ENCODE measurements at regions not wholly inside any gene's neighbourhood (a gene's known extent, or its start where the extent isn't known, plus 50 kb on each side); places are given as distances from the start of the nearest gene placed in this dataset.

DNA sequence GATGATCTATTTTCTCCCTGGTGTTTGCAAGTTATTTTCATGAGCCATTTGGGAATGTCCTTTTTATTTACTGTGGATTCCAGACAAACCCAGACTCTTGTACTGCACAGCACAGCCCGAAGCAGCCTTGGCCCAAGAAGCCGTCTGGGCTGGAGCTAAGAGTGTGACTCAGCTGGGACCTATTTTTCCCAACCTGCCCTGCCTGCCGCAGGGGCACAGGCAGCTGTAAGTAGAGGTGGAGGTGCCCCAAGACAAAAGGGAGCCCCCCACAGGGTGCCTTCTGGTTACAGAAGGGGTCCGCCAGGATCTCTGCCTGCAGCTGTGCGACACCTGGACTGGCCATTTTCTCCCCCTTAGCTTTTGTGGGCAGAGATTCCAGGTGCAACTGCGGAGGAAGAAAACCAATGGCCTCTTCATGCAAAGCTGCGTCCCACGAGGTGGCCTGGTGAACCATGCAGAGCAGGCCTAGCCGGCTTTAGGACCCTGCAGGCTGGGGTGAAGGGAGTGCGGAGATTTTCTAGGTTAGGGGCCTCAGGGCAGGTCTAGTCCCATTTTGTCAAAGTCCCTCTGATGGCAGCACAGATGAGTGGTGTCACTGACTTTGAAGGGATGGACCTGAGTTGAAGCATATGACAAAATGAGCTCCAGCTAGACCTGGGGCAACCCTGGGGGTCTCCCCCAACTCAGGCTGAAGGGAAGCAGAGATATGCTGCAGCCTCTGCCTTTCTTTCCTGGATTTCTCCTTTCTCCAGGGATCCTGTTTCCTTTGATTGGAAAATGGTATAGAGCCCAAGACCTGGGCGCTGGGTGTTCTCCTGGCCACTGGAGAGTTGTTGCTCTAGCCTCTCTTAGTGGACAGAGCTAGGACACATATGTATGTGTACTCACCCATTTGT lies 131.2 kb downstream of the KLF13 start:
- DNase-seq (ENCODE audit: extremely low read depth, insufficient read length): no peak
- Histone ChIP-seq H3K27me3 (replicated peaks; ENCODE audit: control insufficient read depth, insufficient read depth, low read length) (no peaks in the 10 kb centered on the region), H3K4me3 (replicated peaks; ENCODE audit: low read depth, low read length) (no peak overlapping the region)

DNA sequence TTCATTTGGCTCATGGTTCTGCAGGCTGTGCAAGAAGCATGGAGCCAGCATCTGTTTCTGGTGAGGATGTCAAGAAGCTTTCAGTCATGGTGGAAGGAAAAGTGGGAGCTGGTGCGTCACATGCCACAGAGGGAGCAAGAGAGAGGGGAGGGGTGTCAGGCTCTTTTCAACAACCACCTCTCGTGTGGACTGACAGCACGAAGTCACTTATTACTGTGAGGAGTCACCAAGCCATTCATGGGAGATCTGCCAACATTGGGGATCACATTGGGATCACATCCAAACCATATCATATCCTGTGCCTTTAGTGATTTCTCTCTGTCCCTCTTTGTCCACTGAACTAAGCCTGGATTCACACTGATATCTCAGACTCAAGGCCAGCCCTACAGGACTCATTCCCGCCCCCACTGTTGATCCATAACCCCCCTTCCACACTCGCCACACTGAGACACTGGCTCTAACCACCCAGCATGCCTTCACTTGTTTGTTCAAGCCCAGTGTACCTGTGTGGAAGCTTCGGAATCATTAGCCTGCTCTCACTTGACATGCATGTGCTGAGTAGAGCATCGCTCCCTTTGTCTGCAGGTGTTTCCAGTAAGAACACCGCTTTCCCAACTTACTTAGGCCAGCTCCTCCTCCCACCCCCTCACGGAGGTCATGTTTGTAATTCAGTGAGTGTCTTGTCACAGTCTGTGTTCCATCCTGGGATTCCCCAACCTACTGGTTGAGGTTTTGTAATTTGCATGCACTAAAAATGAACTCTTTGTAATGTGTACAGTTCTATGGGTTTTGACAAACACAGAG lies 132.2 kb downstream of the KLF13 start:
- Histone ChIP-seq H3K36me3 (ENCODE audit: control insufficient read depth, insufficient read depth, low read length) (no peaks in the 10 kb centered on the region), H3K4me3 (replicated peaks; ENCODE audit: low read depth, low read length) (no peak overlapping the region), H3K27me3 (replicated peaks; ENCODE audit: control insufficient read depth, insufficient read depth, low read length) (no peaks in the 10 kb centered on the region)
- no peak for DNase-seq (ENCODE audit: extremely low read depth, insufficient read length)
- TF ChIP-seq, protein P1, sequence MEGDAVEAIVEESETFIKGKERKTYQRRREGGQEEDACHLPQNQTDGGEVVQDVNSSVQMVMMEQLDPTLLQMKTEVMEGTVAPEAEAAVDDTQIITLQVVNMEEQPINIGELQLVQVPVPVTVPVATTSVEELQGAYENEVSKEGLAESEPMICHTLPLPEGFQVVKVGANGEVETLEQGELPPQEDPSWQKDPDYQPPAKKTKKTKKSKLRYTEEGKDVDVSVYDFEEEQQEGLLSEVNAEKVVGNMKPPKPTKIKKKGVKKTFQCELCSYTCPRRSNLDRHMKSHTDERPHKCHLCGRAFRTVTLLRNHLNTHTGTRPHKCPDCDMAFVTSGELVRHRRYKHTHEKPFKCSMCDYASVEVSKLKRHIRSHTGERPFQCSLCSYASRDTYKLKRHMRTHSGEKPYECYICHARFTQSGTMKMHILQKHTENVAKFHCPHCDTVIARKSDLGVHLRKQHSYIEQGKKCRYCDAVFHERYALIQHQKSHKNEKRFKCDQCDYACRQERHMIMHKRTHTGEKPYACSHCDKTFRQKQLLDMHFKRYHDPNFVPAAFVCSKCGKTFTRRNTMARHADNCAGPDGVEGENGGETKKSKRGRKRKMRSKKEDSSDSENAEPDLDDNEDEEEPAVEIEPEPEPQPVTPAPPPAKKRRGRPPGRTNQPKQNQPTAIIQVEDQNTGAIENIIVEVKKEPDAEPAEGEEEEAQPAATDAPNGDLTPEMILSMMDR (IDR thresholded peaks at IDR 0.05; ENCODE audit: insufficient read depth, low read length, poor library complexity, severe bottlenecking): no peak

More for the DNA sequence above, 131.2 kb downstream of the KLF13 start:
- no peaks in the 10 kb centered on the region for H3K36me3 ChIP-seq (ENCODE audit: control insufficient read depth, insufficient read depth, low read length)
- TF ChIP-seq, protein P1 (IDR thresholded peaks at IDR 0.05; ENCODE audit: insufficient read depth, low read length, poor library complexity, severe bottlenecking): no peak

DNA sequence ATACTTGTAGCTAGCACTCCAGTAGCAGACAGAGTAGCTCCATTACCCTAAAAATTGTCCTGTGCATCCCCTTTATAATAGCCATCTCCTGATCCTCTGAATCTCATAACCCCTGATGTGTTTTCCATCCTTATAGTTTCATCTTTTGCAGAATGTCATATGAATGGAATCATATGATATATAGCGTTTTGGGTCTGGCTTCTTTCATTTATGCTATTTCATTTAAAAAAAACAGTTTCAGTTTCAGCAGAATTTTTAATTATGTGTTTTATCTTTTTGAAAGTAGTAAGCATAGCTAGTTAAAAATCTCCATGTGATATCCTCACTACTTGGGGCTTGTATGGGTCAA lies 132.7 kb downstream of the KLF13 start:
- H3K36me3 ChIP-seq (ENCODE audit: control insufficient read depth, insufficient read depth, low read length): no peaks in the 10 kb centered on the region
- no peaks in the 10 kb centered on the region for H3K27me3 ChIP-seq (replicated peaks; ENCODE audit: control insufficient read depth, insufficient read depth, low read length)
- no peak for DNase-seq (ENCODE audit: extremely low read depth, insufficient read length)
- TF ChIP-seq, protein P1 (IDR thresholded peaks at IDR 0.05; ENCODE audit: insufficient read depth, low read length, poor library complexity, severe bottlenecking): no peak
- H3K4me3 ChIP-seq (replicated peaks; ENCODE audit: low read depth, low read length): no peak overlapping the region; the same call in 1 of the 2 replicates

DNA sequence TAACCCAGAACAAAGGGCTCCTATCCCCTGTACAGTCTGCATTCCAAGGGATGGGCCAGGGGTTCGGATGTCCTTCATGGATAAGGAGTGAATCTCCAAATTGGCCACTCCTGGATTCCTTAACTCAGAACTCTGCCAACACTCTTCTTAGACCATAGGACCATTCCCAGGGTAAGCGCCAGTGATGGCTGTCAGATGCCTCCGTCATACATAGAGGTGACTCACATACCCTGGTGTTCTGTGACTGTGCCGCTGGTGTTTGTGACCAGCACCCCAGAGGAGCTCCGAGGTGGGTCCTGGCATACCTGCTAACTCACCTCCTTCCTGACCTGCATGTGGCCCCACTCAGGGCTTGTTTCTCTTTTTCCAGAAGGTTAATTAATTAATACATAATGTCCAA lies 134.7 kb downstream of the KLF13 start:
- TF ChIP-seq, protein P1 (IDR thresholded peaks at IDR 0.05; ENCODE audit: insufficient read depth, low read length, poor library complexity, severe bottlenecking): no peak
- Histone ChIP-seq H3K36me3 (ENCODE audit: control insufficient read depth, insufficient read depth, low read length) (no peaks in the 10 kb centered on the region), H3K27me3 (replicated peaks; ENCODE audit: control insufficient read depth, insufficient read depth, low read length) (no peaks in the 10 kb centered on the region), H3K4me3 (replicated peaks; ENCODE audit: low read depth, low read length) (no peak overlapping the region)
- no peak for DNase-seq (ENCODE audit: extremely low read depth, insufficient read length)

DNA sequence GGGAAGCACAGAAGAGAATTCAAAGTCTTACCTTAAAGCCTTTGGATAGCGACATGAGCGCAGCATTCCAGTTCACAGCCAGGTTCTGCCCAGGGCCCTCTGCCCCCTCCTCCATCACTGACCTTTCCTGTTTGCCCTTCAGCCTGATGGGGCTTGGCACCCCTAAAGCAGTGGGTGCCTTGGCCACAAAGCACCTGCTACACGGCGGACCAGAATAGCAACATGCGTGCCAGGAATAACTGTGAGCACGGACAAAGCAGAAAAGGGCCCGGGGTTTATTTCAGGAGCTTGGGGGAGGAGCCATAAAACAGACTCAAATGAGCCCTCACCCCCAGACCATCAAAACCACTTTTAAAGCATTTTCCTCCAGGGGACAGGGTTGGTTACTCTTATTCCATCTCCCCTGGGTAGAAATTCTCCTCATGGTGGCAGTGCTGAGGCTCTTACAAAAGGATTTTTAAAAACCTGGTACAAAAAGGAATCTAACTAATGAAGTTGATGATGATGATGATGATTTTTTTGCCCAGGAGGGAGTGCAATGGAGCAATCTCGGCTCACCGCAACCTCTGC lies 135.4 kb downstream of the KLF13 start:
- H3K4me3 ChIP-seq (replicated peaks; ENCODE audit: low read depth, low read length): no peak overlapping the region
- no peak for DNase-seq (ENCODE audit: extremely low read depth, insufficient read length)
- H3K36me3 ChIP-seq (ENCODE audit: control insufficient read depth, insufficient read depth, low read length): no peaks in the 10 kb centered on the region
- TF ChIP-seq, protein P1 (IDR thresholded peaks at IDR 0.05; ENCODE audit: insufficient read depth, low read length, poor library complexity, severe bottlenecking): peak; percentile 36
- H3K27me3 ChIP-seq (replicated peaks; ENCODE audit: control insufficient read depth, insufficient read depth, low read length): no peaks in the 10 kb centered on the region
